Cardiac fibroblast (primary cell): ENCODE measurements at regions not wholly inside any gene's neighbourhood (a gene's known extent, or its start where the extent isn't known, plus 50 kb on each side); places are given as distances from the start of the nearest gene placed in this dataset.

Source experiments
- DNase-seq, 2 donors: peaks; one replicate each; pipeline versions ENCODE4 v3.0.0 to v3.0.0-alpha.2; 2010; ENCODE audit warnings: low read depth in 2 of 2
- H3K4me3 ChIP-seq, 2 donors: replicated peaks in 1 of 2; 1 replicate in 1 of 2; 2 replicates in 1 of 2; pipeline ENCODE4 v1.5.1; 2011; ENCODE audit warnings: low read depth in 2 of 2, low read length in 2 of 2, mild to moderate bottlenecking in 2 of 2, moderate library complexity in 1 of 2
- CTCF ChIP-seq: IDR thresholded peaks from one replicate; pipeline ENCODE4 v1.5.1; 2011; ENCODE audit warnings: low read depth, mild to moderate bottlenecking, low read length, inconsistent platforms

- no peak for DNase-seq
- no peak overlapping the region for H3K4me3 ChIP-seq
- no peak for TF ChIP-seq CTCF
These were observed 961.6 kb upstream of the CHAC2 start for GRCh38 chr2:52805901-52806410.

GRCh38 chr2:52794581-52794980, 973.0 kb upstream of the CHAC2 start:
- no peak for DNase-seq
- H3K4me3 ChIP-seq = no peak overlapping the region
- no peak for TF ChIP-seq CTCF

GRCh38 chr2:52779446-52779845, 988.2 kb upstream of the CHAC2 start:
- no peak for TF ChIP-seq CTCF
- DNase-seq = no peak
- H3K4me3 ChIP-seq = no peak overlapping the region

- H3K4me3 ChIP-seq = no peak overlapping the region
- no peak for TF ChIP-seq CTCF
These were observed 991.0 kb upstream of the CHAC2 start for GRCh38 chr2:52776571-52776970.

GRCh38 chr2:52775674-52776073, 991.9 kb upstream of the CHAC2 start:
- no peak for TF ChIP-seq CTCF
- DNase-seq = no peak
- H3K4me3 ChIP-seq = no peak overlapping the region

More at GRCh38 chr2:52776571-52776970, 991.0 kb upstream of the CHAC2 start:
- no peak for DNase-seq

- no peak overlapping the region for H3K4me3 ChIP-seq
- no peak for DNase-seq
- TF ChIP-seq CTCF = no peak
These were observed 1001.9 kb upstream of the CHAC2 start for GRCh38 chr2:52765735-52766134.

GRCh38 chr2:52749764-52750163, 1017.8 kb upstream of the CHAC2 start:
- TF ChIP-seq CTCF = no peak
- no peak overlapping the region for H3K4me3 ChIP-seq
- DNase-seq = no peak
